ENCODE measurements at regions not wholly inside any gene's neighbourhood (a gene's known extent, or its start where the extent isn't known, plus 50 kb on each side); places are given as distances from the start of the nearest gene placed in this dataset.

DNA sequence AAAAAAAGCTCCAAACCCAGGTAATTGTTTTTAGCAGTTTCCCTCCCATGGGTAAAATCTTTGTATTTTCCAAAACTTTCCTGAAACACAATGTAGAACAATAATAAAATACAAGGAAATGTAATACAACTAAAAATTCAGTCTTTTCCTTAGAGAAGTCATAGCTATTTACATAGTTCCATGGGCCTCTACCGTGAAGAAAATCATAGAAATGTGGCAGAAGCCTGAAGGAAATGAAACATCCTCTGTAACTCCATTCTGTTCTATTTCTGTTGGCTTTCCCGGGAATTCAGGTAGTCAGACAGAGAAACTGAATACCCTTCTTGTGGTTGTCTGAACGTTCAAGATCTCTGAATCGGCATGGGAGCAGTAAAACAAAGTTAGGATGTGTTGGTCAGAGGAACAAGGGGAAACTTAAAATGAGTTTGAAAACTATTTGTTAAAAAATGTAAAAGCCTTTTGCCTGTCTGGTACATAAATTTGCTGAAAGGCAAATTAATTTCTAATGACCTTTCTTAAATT is 202.4 kb upstream of the ZNF608 start:
- Mint-ChIP-seq H3K4me1 (ENCODE audit: low read depth in 2 of 2) (no peaks in the 10 kb centered on the region), H3K36me3 (ENCODE audit: insufficient read depth) (no peaks in the 10 kb centered on the region), H3K9me3 (no peaks in the 10 kb centered on the region), H3K27me3 (no peaks in the 10 kb centered on the region), H3K4me3 (no peak overlapping the region), H3K27ac (no peak overlapping the region)
- no peak for ATAC-seq (replicated peaks)
- no peak for DNase-seq

DNA sequence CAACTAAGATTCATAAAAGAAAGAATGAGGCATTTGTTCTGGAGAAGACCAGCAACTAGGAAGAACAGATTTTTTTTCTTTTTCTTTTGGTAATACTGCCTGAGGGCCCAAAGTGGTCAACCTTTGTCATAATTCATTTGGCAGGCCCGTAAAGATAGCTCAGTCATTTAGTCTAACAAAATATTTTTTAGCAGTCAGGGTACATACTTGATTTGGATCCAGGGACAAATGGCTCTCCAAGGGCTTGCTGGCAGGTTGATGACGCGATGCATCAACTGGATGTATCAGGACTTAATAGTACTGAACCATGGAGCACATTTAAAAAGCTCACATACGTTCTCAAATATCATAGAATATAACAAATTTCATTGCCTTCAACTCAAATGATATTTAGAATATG is 203.4 kb upstream of the ZNF608 start:
- H3K27ac Mint-ChIP-seq = no peak overlapping the region
- no peaks in the 10 kb centered on the region for H3K27me3 Mint-ChIP-seq
- H3K36me3 Mint-ChIP-seq (ENCODE audit: insufficient read depth) = no peaks in the 10 kb centered on the region
- H3K4me1 Mint-ChIP-seq (ENCODE audit: low read depth in 2 of 2) = no peaks in the 10 kb centered on the region
- DNase-seq (no peak), ATAC-seq (replicated peaks) (no peak)
- H3K9me3 Mint-ChIP-seq = peaks cover 0 to 5% of the 10 kb centered on the region in 2 donors
- H3K4me3 Mint-ChIP-seq = no peak overlapping the region

DNA sequence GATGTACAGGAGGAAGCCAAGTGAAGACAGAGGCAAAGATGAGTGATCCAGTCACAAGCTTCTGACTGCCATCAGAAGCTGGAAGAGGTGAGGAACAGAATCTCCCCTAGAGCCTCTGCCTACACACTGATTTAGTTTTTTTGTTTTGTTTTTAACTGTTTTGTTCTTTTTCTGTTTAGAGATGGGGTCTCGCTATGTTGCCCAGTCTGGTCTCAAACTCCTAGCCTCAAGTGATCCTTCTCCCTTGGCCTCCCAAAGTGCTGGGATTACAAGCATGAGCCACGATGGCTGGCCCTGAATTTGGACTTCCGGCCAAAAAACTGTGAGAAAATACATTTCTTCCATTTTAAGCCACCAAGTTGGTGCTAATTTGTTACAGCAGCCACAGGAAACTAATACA is 204.7 kb upstream of the ZNF608 start:
- Mint-ChIP-seq H3K4me1 (ENCODE audit: low read depth in 2 of 2) (no peaks in the 10 kb centered on the region), H3K36me3 (ENCODE audit: insufficient read depth) (no peaks in the 10 kb centered on the region), H3K27ac (no peak overlapping the region), H3K27me3 (no peaks in the 10 kb centered on the region), H3K4me3 (no peak overlapping the region), H3K9me3 (peaks cover 0 to 7% of the 10 kb centered on the region in 2 donors)
- ATAC-seq (replicated peaks) (no peak), DNase-seq (no peak)

- H3K9me3 Mint-ChIP-seq = peaks cover 0 to 7% of the 10 kb centered on the region in 2 donors
- ATAC-seq (replicated peaks) = peak; percentile 36
- peak overlapping the region in 1 of 2 donors; percentile 22 for H3K4me3 Mint-ChIP-seq
- DNase-seq = peak in 1 of 3 experiments; percentile 1
- H3K27me3 Mint-ChIP-seq = no peaks in the 10 kb centered on the region
- H3K27ac Mint-ChIP-seq = peak overlapping the region in 1 of 2 donors; percentile 33
- H3K4me1 Mint-ChIP-seq (ENCODE audit: low read depth in 2 of 2) = no peaks in the 10 kb centered on the region
- H3K36me3 Mint-ChIP-seq (ENCODE audit: insufficient read depth) = no peaks in the 10 kb centered on the region
Measured at GRCh38 chr5:124951661-124952060, 205.2 kb upstream of the ZNF608 start.

DNA sequence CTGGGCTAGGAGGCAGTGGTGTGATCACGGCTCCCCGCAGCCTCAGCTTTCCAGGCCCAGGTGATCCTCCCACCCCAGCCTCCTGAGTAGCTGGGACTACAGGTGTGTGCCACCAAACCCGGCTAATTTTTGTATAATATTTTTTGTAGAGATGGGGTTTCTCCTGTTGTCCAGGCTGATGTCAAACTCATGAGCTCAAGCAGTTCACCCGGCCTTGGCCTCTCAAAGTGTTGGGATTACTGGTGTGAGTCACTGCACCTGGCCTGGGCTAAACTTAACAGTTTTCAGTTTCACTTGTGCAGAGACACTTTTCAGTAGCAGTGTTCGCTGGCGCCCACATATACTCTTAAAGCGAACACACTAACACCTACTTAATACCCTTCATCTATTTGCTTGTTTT is 205.6 kb upstream of the ZNF608 start:
- Mint-ChIP-seq H3K36me3 (ENCODE audit: insufficient read depth) (no peaks in the 10 kb centered on the region), H3K27me3 (no peaks in the 10 kb centered on the region), H3K27ac (peak overlapping the region in 1 of 2 donors; percentile 33), H3K9me3 (peaks cover 0 to 7% of the 10 kb centered on the region in 2 donors), H3K4me1 (ENCODE audit: low read depth in 2 of 2) (no peaks in the 10 kb centered on the region), H3K4me3 (peak overlapping the region in 1 of 2 donors; percentile 22)
- DNase-seq = peak in 1 of 3 experiments; percentile 1
- ATAC-seq (replicated peaks) = peak; percentile 54

GRCh38 chr5:124952566-124952965 is 206.1 kb upstream of the ZNF608 start:
- DNase-seq = no peak
- Mint-ChIP-seq H3K4me3 (peak overlapping the region in 1 of 2 donors; percentile 22), H3K27me3 (no peaks in the 10 kb centered on the region), H3K9me3 (peaks cover 0 to 7% of the 10 kb centered on the region in 2 donors), H3K27ac (no peak overlapping the region), H3K4me1 (ENCODE audit: low read depth in 2 of 2) (no peaks in the 10 kb centered on the region), H3K36me3 (ENCODE audit: insufficient read depth) (no peaks in the 10 kb centered on the region)
- no peak for ATAC-seq (replicated peaks)

- DNase-seq (no peak), ATAC-seq (replicated peaks) (no peak)
- no peaks in the 10 kb centered on the region for H3K27me3 Mint-ChIP-seq
- H3K36me3 Mint-ChIP-seq (ENCODE audit: insufficient read depth) = no peaks in the 10 kb centered on the region
- peaks cover 0 to 7% of the 10 kb centered on the region in 2 donors for H3K9me3 Mint-ChIP-seq
- no peak overlapping the region for H3K27ac Mint-ChIP-seq
- H3K4me3 Mint-ChIP-seq = no peak overlapping the region
- H3K4me1 Mint-ChIP-seq (ENCODE audit: low read depth in 2 of 2) = no peaks in the 10 kb centered on the region
Measured at GRCh38 chr5:124954784-124955183, 208.3 kb upstream of the ZNF608 start.

- no peak for ATAC-seq (replicated peaks)
- H3K27me3 Mint-ChIP-seq = no peaks in the 10 kb centered on the region
- no peaks in the 10 kb centered on the region for H3K4me1 Mint-ChIP-seq (ENCODE audit: low read depth in 2 of 2)
- peaks cover 0 to 13% of the 10 kb centered on the region in 2 donors for H3K9me3 Mint-ChIP-seq
- no peak overlapping the region for H3K4me3 Mint-ChIP-seq
- no peak for DNase-seq
- H3K36me3 Mint-ChIP-seq (ENCODE audit: insufficient read depth) = no peaks in the 10 kb centered on the region
- no peak overlapping the region for H3K27ac Mint-ChIP-seq
Measured at GRCh38 chr5:124956471-124957029, 210.1 kb upstream of the ZNF608 start.

GRCh38 chr5:124957063-124957462 is 210.6 kb upstream of the ZNF608 start:
- Mint-ChIP-seq H3K4me3 (no peak overlapping the region), H3K9me3 (peaks cover 0 to 13% of the 10 kb centered on the region in 2 donors), H3K4me1 (ENCODE audit: low read depth in 2 of 2) (no peaks in the 10 kb centered on the region), H3K27me3 (no peaks in the 10 kb centered on the region), H3K27ac (no peak overlapping the region), H3K36me3 (ENCODE audit: insufficient read depth) (no peaks in the 10 kb centered on the region)
- ATAC-seq (replicated peaks) (no peak), DNase-seq (no peak)

DNA sequence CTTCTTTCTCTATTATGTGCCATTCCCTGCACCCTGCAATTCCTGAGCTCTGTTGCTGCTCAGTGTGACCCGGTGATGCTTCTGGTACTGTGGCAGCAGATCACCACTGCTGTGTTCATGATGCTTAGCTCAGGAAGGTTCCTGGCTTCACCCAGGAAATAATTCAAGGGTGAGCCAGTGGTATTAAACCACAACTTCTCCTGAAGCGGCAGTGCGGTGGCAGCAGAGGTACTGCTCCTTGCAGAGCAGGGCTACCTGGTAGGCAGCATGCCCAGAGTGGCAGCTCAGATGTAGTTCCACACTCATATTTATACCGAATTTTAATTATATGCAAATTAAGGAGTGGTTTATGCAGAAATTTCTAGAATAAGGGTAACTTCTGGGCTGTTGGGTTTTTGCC is 213.8 kb upstream of the ZNF608 start:
- Mint-ChIP-seq H3K4me1 (ENCODE audit: low read depth in 2 of 2) (no peaks in the 10 kb centered on the region), H3K9me3 (peaks cover 3 to 6% of the 10 kb centered on the region in 2 donors), H3K27ac (no peak overlapping the region), H3K4me3 (no peak overlapping the region), H3K36me3 (ENCODE audit: insufficient read depth) (no peaks in the 10 kb centered on the region), H3K27me3 (no peaks in the 10 kb centered on the region)
- no peak for DNase-seq
- ATAC-seq (replicated peaks) = no peak

DNA sequence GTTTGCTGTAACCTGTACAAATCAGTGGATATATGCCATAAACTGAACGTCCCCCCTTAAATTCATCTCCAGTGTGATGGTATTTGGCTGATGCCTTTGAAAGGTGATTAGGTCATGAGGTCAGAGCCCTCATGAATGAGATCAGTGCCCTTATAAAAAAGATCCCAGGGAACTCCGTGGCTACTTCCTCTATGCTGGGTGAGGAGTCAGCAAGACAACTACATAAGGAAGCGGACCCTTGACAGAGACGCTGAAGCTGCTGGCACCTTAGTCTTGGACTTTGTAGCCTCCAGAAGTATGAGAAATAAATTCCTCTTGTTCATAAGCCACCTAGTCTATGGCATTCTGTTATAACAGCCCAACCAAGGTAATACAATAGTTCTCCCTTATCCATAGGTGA is 215.1 kb upstream of the ZNF608 start:
- Mint-ChIP-seq H3K9me3 (peaks cover 6% of the 10 kb centered on the region in 2 donors), H3K4me3 (no peak overlapping the region), H3K36me3 (ENCODE audit: insufficient read depth) (no peaks in the 10 kb centered on the region), H3K27me3 (no peaks in the 10 kb centered on the region), H3K27ac (no peak overlapping the region), H3K4me1 (ENCODE audit: low read depth in 2 of 2) (no peaks in the 10 kb centered on the region)
- ATAC-seq (replicated peaks) = no peak
- no peak for DNase-seq

- Mint-ChIP-seq H3K4me3 (no peak overlapping the region), H3K36me3 (ENCODE audit: insufficient read depth) (no peaks in the 10 kb centered on the region), H3K27ac (no peak overlapping the region), H3K9me3 (peaks cover 6 to 7% of the 10 kb centered on the region in 2 donors), H3K4me1 (ENCODE audit: low read depth in 2 of 2) (no peaks in the 10 kb centered on the region), H3K27me3 (no peaks in the 10 kb centered on the region)
- DNase-seq (no peak), ATAC-seq (replicated peaks) (no peak)
Measured at GRCh38 chr5:124962111-124962510, 215.7 kb upstream of the ZNF608 start.

DNA sequence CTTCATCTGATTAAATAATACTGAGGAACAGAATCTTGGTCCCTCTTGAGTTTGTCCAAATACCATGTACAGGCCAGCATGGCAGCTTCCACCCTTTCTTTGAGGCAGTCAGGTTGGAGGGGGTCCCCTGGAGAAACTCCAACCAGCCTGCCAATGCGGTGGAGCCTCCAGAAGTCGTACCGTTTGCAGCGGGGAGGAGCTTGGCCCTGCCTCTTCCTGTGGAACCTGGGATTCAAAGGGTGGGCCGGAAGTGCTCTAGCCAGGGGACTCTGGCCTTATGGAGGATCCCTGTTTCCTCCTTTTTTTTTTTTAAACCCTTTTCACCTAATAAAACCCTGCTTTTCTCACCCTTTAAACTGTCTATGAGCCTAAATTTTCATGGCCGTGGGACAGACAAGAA is 216.3 kb upstream of the ZNF608 start:
- Mint-ChIP-seq H3K4me3 (no peak overlapping the region), H3K4me1 (ENCODE audit: low read depth in 2 of 2) (no peaks in the 10 kb centered on the region), H3K27ac (no peak overlapping the region), H3K27me3 (no peaks in the 10 kb centered on the region), H3K36me3 (ENCODE audit: insufficient read depth) (no peaks in the 10 kb centered on the region), H3K9me3 (peaks cover 6 to 7% of the 10 kb centered on the region in 2 donors)
- DNase-seq (no peak), ATAC-seq (replicated peaks) (no peak)

DNA sequence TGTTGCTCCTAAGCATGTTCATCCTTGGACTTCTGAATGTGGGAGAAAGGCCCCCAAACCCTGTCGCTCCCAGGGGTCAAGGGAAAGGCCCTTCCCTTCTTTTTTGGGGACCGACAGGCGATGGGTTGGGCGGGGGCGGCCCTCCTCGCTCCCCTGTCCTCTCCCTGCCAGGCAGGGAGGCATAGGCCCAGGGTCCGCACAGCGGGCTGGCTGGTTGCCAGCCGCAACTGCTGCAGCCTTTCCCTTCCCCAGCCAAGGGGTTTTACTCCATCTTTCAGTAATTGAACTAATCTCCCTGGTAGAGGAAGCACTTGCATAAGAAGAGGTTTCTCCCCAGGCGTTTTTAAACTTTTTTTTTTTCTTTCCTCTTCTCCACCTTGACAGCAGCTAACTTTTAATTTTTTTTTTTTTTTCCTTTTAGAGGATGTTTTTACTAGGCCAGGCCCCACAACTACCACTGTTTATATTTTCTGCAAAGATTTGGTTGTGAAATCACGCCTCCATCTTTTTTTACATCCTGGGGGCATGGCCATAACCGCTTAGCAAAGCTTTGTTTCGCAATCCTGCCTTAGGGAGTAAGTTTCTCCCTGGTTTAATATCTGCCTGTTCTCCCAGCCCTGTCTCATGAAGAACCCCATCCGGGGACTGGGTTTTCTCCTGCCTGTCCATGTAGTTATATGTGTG is 216.9 kb upstream of the ZNF608 start:
- peaks cover 6 to 7% of the 10 kb centered on the region in 2 donors for H3K9me3 Mint-ChIP-seq
- no peak for ATAC-seq (replicated peaks)
- H3K36me3 Mint-ChIP-seq (ENCODE audit: insufficient read depth) = no peaks in the 10 kb centered on the region
- H3K4me1 Mint-ChIP-seq (ENCODE audit: low read depth in 2 of 2) = no peaks in the 10 kb centered on the region
- H3K4me3 Mint-ChIP-seq = no peak overlapping the region
- no peak for DNase-seq
- no peaks in the 10 kb centered on the region for H3K27me3 Mint-ChIP-seq
- no peak overlapping the region for H3K27ac Mint-ChIP-seq

Measured in effector memory CD8-positive, alpha-beta T cell (primary cell).